Endodermal cell (in vitro differentiated cells): ENCODE measurements at regions not wholly inside any gene's neighbourhood (a gene's known extent, or its start where the extent isn't known, plus 50 kb on each side); places are given as distances from the start of the nearest gene placed in this dataset.

Experiments
- DNase-seq: peaks from one replicate; pipeline ENCODE4 v3.0.0-alpha.2; 2017
- H3K27ac ChIP-seq: 2 replicates; pipeline ENCODE4 v1.5.1; 2013; ENCODE audit warnings: mild to moderate bottlenecking, low read depth, low read length, moderate library complexity
- H3K27me3 ChIP-seq: 2 replicates; pipeline ENCODE4 v1.6.1; 2013; ENCODE audit warnings: mild to moderate bottlenecking, low read length, moderate library complexity; ENCODE audit not compliant: insufficient read depth, control insufficient read depth, poor library complexity, severe bottlenecking
- H3K36me3 ChIP-seq: 2 replicates; pipeline ENCODE4 v1.7.0; 2013; ENCODE audit warnings: mild to moderate bottlenecking, low read length, moderate library complexity; ENCODE audit not compliant: control insufficient read depth, insufficient read depth
- H3K4me1 ChIP-seq: one replicate; pipeline ENCODE4 v1.7.0; 2013; ENCODE audit warnings: low read length; ENCODE audit not compliant: control insufficient read depth, insufficient read depth
- H3K4me3 ChIP-seq: 2 replicates; pipeline ENCODE4 v1.5.1; 2013; ENCODE audit warnings: mild to moderate bottlenecking, low read length, moderate library complexity
- H3K9ac ChIP-seq: 2 replicates; pipeline ENCODE4 v1.6.1; 2013; ENCODE audit warnings: mild to moderate bottlenecking, low read length, moderate library complexity; ENCODE audit not compliant: poor library complexity, severe bottlenecking; ENCODE audit errors: extremely low read depth
- H3K9me3 ChIP-seq: 2 replicates; pipeline ENCODE4 v1.6.1; 2013; ENCODE audit warnings: mild to moderate bottlenecking, low read length, moderate library complexity; ENCODE audit not compliant: control insufficient read depth
- H3K27ac Mint-ChIP-seq: 2 replicates; pipeline ENCODE4 v1.8.0; 2020; ENCODE audit warnings: mixed read lengths
- H3K27me3 Mint-ChIP-seq: 2 replicates; pipeline ENCODE4 v1.8.0; 2021; ENCODE audit warnings: mild to moderate bottlenecking, mixed read lengths; ENCODE audit not compliant: insufficient read depth
- H3K36me3 Mint-ChIP-seq: 2 replicates; pipeline ENCODE4 v1.8.0; 2020; ENCODE audit warnings: low read depth, mixed read lengths
- H3K4me1 Mint-ChIP-seq: 2 replicates; pipeline ENCODE4 v1.8.0; 2020; ENCODE audit warnings: mixed read lengths
- H3K4me3 Mint-ChIP-seq: 2 replicates; pipeline ENCODE4 v1.8.0; 2020; ENCODE audit warnings: mild to moderate bottlenecking, moderate library complexity, mixed read lengths
- H3K9me3 Mint-ChIP-seq: 2 replicates; pipeline ENCODE4 v1.8.0; 2020; ENCODE audit warnings: mild to moderate bottlenecking, mixed read lengths
- CTCF ChIP-seq: fragments of 200-600 bp; sonication (generic); conservative IDR thresholded peaks from 2 replicates; pipeline ENCODE4 v1.5.0; 2021; ENCODE audit warnings: antibody characterized with exemption, mild to moderate bottlenecking
- WGBS, 2 experiments: methylation state at CpG; one replicate each; pipeline versions ENCODE4 v1.1.5 to v1.1.7; 2013; ENCODE audit warnings: missing lambda C conversion rate in 2 of 2, mixed read lengths in 1 of 2; ENCODE audit not compliant: insufficient coverage in 1 of 2, insufficient read length in 1 of 2; 5-methylcytosine and 5-hydroxymethylcytosine counted together

GRCh38 chr6:170162775-170163404 lies 128.0 kb downstream of the DLL1 start:
- no peak for TF ChIP-seq CTCF
- Histone ChIP-seq H3K4me1 (no peaks in the 10 kb centered on the region), H3K27ac (no peak overlapping the region), H3K27me3 (no peaks in the 10 kb centered on the region), H3K4me3 (no peak overlapping the region), H3K9ac (no peak overlapping the region), H3K9me3 (no peaks in the 10 kb centered on the region), H3K36me3 (no peaks in the 10 kb centered on the region)
- WGBS, 2 experiments: 89 to 94% methylated on average over 13 to 19 of the region's 19 CpGs
- Mint-ChIP-seq H3K27ac (no peak overlapping the region), H3K9me3 (peaks cover 7% of the 10 kb centered on the region), H3K4me3 (no peak overlapping the region), H3K27me3 (no peaks in the 10 kb centered on the region), H3K4me1 (no peaks in the 10 kb centered on the region), H3K36me3 (no peaks in the 10 kb centered on the region)
- no peak for DNase-seq

GRCh38 chr6:170162011-170162774 lies 128.7 kb downstream of the DLL1 start:
- no peak overlapping the region for H3K27ac Mint-ChIP-seq
- no peak overlapping the region for H3K4me3 Mint-ChIP-seq
- Histone ChIP-seq H3K4me1 (no peaks in the 10 kb centered on the region), H3K9me3 (no peaks in the 10 kb centered on the region), H3K4me3 (no peak overlapping the region), H3K27ac (no peak overlapping the region), H3K27me3 (no peaks in the 10 kb centered on the region), H3K36me3 (no peaks in the 10 kb centered on the region), H3K9ac (no peak overlapping the region)
- 91 to 94% methylated on average over 22 to 27 of the region's 27 CpGs for WGBS, 2 experiments
- DNase-seq: no peak
- no peaks in the 10 kb centered on the region for H3K4me1 Mint-ChIP-seq
- peaks cover 3% of the 10 kb centered on the region for H3K9me3 Mint-ChIP-seq
- no peaks in the 10 kb centered on the region for H3K36me3 Mint-ChIP-seq
- no peak for TF ChIP-seq CTCF
- H3K27me3 Mint-ChIP-seq: no peaks in the 10 kb centered on the region

- no peaks in the 10 kb centered on the region for H3K27me3 Mint-ChIP-seq
Observed at GRCh38 chr6:170160628-170161611, 130.0 kb downstream of the DLL1 start.

More at GRCh38 chr6:170160628-170161611, 130.0 kb downstream of the DLL1 start:
- Mint-ChIP-seq H3K36me3 (no peaks in the 10 kb centered on the region), H3K4me3 (no peak overlapping the region), H3K9me3 (no peaks in the 10 kb centered on the region), H3K4me1 (no peaks in the 10 kb centered on the region), H3K27ac (no peak overlapping the region)
- 92 to 93% methylated on average over 8 to 26 of the region's 27 CpGs for WGBS, 2 experiments
- no peaks in the 10 kb centered on the region for H3K4me1 ChIP-seq
- H3K9ac ChIP-seq: no peak overlapping the region
- H3K27me3 ChIP-seq: no peaks in the 10 kb centered on the region
- no peaks in the 10 kb centered on the region for H3K36me3 ChIP-seq
- TF ChIP-seq CTCF: no peak
- no peak for DNase-seq
- no peaks in the 10 kb centered on the region for H3K9me3 ChIP-seq
- no peak overlapping the region for H3K27ac ChIP-seq
- H3K4me3 ChIP-seq: no peak overlapping the region
